PC-3 (cell line): ENCODE measurements at regions not wholly inside any gene's neighbourhood (a gene's known extent, or its start where the extent isn't known, plus 50 kb on each side); places are given as distances from the start of the nearest gene placed in this dataset.
"Not testable (repeated sequence)": the region's sequence is repeated elsewhere in the genome, so short reads cannot be mapped to it uniquely, and the experiment has no call there.

Experiments used
- ATAC-seq: fragments of 200-7000 bp; cut with Tn5 transposase; 2 replicates; pipeline ENCODE4 v1.9.1; 2020; ENCODE audit warnings: mild to moderate bottlenecking, moderate library complexity
- BruUV-seq: library from RNA; stranded (reverse); fragments of 400-500 nt; replicated peaks from 2 replicates; lab custom pipeline; 2021; lab: Mats Ljungman, UMichigan
- CTCF ChIA-PET: fragments of 300-600 bp; sonication (Branson Sonifier 250); formaldehyde crosslinking; loops from one replicate; lab custom pipeline; 2022; ENCODE audit warnings: antibody characterized with exemption; lab: Charles Lee
- POLR2A ChIA-PET: fragments of 300-600 bp; sonication (Branson Sonifier 250); formaldehyde crosslinking; loops from one replicate; lab custom pipeline; 2022; ENCODE audit warnings: antibody characterized with exemption; ENCODE audit not compliant: unreplicated experiment; lab: Charles Lee
- DNase-seq: peaks from one replicate; pipeline ENCODE4 v3.0.0-alpha.2; 2015
- H2AFZ ChIP-seq: fragments of 300-600 bp; sonication (generic); 2 replicates; pipeline ENCODE4 v1.6.0; 2016; ENCODE audit warnings: antibody characterized with exemption, low read length
- H3F3A ChIP-seq: fragments of 300-600 bp; sonication (generic); one replicate; pipeline ENCODE4 v1.6.0; 2017; ENCODE audit warnings: antibody characterized with exemption, low read length, control low read depth, mild to moderate bottlenecking; ENCODE audit not compliant: unreplicated experiment
- H3K27ac ChIP-seq: fragments of 300-600 bp; sonication (generic); 2 replicates; pipeline ENCODE4 v1.5.1; 2016; ENCODE audit warnings: mild to moderate bottlenecking, low read length
- H3K27me3 ChIP-seq: fragments of 300-600 bp; sonication (generic); 2 replicates; pipeline ENCODE4 v1.6.1; 2016; ENCODE audit warnings: low read length, mixed read lengths
- H3K36me3 ChIP-seq: fragments of 300-600 bp; sonication (generic); 2 replicates; pipeline ENCODE4 v1.6.1; 2016; ENCODE audit warnings: low read depth, mixed run types, low read length, mixed read lengths
- H3K4me1 ChIP-seq: fragments of 300-600 bp; sonication (generic); 2 replicates; pipeline ENCODE4 v1.5.1; 2016; ENCODE audit warnings: low read length; ENCODE audit not compliant: insufficient read depth
- H3K4me2 ChIP-seq: fragments of 300-600 bp; sonication (generic); 2 replicates; pipeline ENCODE4 v1.6.0; 2016; ENCODE audit warnings: low read length
- H3K4me3 ChIP-seq: fragments of 300-600 bp; sonication (generic); 2 replicates; pipeline ENCODE4 v1.5.1; 2016; ENCODE audit warnings: mild to moderate bottlenecking, low read length, mixed read lengths
- H3K79me2 ChIP-seq: fragments of 300-600 bp; sonication (generic); 2 replicates; pipeline ENCODE4 v1.6.1; 2017; ENCODE audit warnings: low read length, mixed read lengths
- H3K9ac ChIP-seq: fragments of 300-600 bp; sonication (generic); 2 replicates; pipeline ENCODE4 v1.6.0; 2016; ENCODE audit warnings: mild to moderate bottlenecking, low read length
- H3K9me2 ChIP-seq: fragments of 300-600 bp; sonication (generic); replicated peaks from 2 replicates; pipeline ENCODE4 v1.6.1; 2016; ENCODE audit warnings: mixed run types, low read length, mixed read lengths
- H3K9me3 ChIP-seq: fragments of 300-600 bp; sonication (generic); 2 replicates; pipeline ENCODE4 v1.6.1; 2016; ENCODE audit warnings: low read length, mixed read lengths
- H4K20me1 ChIP-seq: fragments of 300-600 bp; sonication (generic); 2 replicates; pipeline ENCODE4 v1.6.1; 2016; ENCODE audit warnings: low read length, mixed read lengths
- EZH2 ChIP-seq: fragments of 300-600 bp; sonication (generic); IDR thresholded peaks from one replicate; pipeline ENCODE4 v1.6.1; 2017; ENCODE audit warnings: antibody characterized with exemption, mild to moderate bottlenecking, low read length; ENCODE audit not compliant: unreplicated experiment
- EZH2phosphoT487 ChIP-seq: fragments of 300-600 bp; sonication (generic); IDR thresholded peaks from 2 replicates; pipeline ENCODE4 v1.6.1; 2018; ENCODE audit warnings: mild to moderate bottlenecking, antibody characterized with exemption, low read length, borderline replicate concordance
- intact Hi-C: fragments of 100-400 bp; cut with micrococcal nuclease; formaldehyde crosslinking; loops from 2 replicates; pipeline ENCODE4 v1.9.0; 2023
- TF ChIP-seq, protein P1 (sequence below): fragments of 300-600 bp; sonication (generic); conservative IDR thresholded peaks from 2 replicates; pipeline ENCODE4 v1.5.1; 2017; ENCODE audit warnings: antibody characterized with exemption, low read depth, mild to moderate bottlenecking, low read length

DNA sequence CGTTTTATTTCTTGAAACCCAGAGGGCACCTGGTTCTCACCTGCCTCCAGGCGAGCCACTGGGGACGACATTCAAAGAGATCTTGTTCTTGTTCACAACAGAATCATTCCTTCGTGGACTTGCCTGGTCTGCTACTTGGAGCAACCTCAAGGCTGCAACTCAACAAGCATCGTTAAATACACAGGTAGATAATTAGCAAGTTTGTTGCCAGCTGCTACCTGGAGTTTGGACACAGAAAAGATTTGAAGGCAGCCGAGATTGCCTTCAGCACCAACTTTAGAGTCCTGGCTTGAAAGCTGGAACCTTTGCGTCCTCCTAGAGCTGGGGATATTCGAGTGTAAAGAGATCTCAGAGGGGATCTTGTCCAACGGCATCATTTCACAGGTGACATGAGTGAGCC is 89.6 kb upstream of the C7orf33 start:
- no peaks in the 10 kb centered on the region for H3K4me1 ChIP-seq
- BruUV-seq = no TSS peak
- CTCF ChIA-PET = no interaction called here

GRCh38 chr7:148503900-148504487 is 86.6 kb upstream of the C7orf33 start:
- H3K9me3 ChIP-seq = no peaks in the 10 kb centered on the region
- TF ChIP-seq EZH2 (no peak), EZH2phosphoT487 (no peak)
- TF ChIP-seq, protein P1, sequence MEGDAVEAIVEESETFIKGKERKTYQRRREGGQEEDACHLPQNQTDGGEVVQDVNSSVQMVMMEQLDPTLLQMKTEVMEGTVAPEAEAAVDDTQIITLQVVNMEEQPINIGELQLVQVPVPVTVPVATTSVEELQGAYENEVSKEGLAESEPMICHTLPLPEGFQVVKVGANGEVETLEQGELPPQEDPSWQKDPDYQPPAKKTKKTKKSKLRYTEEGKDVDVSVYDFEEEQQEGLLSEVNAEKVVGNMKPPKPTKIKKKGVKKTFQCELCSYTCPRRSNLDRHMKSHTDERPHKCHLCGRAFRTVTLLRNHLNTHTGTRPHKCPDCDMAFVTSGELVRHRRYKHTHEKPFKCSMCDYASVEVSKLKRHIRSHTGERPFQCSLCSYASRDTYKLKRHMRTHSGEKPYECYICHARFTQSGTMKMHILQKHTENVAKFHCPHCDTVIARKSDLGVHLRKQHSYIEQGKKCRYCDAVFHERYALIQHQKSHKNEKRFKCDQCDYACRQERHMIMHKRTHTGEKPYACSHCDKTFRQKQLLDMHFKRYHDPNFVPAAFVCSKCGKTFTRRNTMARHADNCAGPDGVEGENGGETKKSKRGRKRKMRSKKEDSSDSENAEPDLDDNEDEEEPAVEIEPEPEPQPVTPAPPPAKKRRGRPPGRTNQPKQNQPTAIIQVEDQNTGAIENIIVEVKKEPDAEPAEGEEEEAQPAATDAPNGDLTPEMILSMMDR = peak; percentile 80
- no peak overlapping the region for H3K27ac ChIP-seq
- peaks cover 52% of the 10 kb centered on the region for H3K27me3 ChIP-seq
- peak; percentile 57 for DNase-seq
- no peaks in the 10 kb centered on the region for H4K20me1 ChIP-seq
- POLR2A ChIA-PET = no interaction called here
- no peaks in the 10 kb centered on the region for H3F3A ChIP-seq
- no TSS peak for BruUV-seq
- H3K9ac ChIP-seq = no peak overlapping the region
- H3K36me3 ChIP-seq = no peaks in the 10 kb centered on the region
- CTCF ChIA-PET = no interaction called here
- H3K9me2 ChIP-seq = no peaks in the 10 kb centered on the region
- ATAC-seq = no peak
- H2AFZ ChIP-seq = no peak overlapping the region
- no peak overlapping the region for H3K4me2 ChIP-seq
- intact Hi-C loops = loop anchor here (1.0 to 5.0 kb wide), 4 partner anchors 23 to 462 kb away; no protein-coding TSS in a partner anchor
- H3K4me3 ChIP-seq = no peak overlapping the region
- no peaks in the 10 kb centered on the region for H3K79me2 ChIP-seq
- no peaks in the 10 kb centered on the region for H3K4me1 ChIP-seq

More for the DNA sequence above, 89.6 kb upstream of the C7orf33 start:
- Histone ChIP-seq H3K79me2 (no peaks in the 10 kb centered on the region), H2AFZ (no peak overlapping the region), H3F3A (no peaks in the 10 kb centered on the region), H3K9me3 (no peaks in the 10 kb centered on the region), H3K36me3 (no peaks in the 10 kb centered on the region), H3K9ac (no peak overlapping the region), H3K9me2 (no peaks in the 10 kb centered on the region), H3K27ac (no peak overlapping the region), H3K27me3 (peaks cover 61% of the 10 kb centered on the region), H3K4me3 (no peak overlapping the region), H3K4me2 (no peak overlapping the region), H4K20me1 (no peaks in the 10 kb centered on the region)
- ATAC-seq (no peak), DNase-seq (no peak)
- POLR2A ChIA-PET = no interaction called here
- TF ChIP-seq, protein P1 = no peak
- TF ChIP-seq EZH2phosphoT487 = no peak
- TF ChIP-seq EZH2 = no peak
- intact Hi-C loops = loop anchor here (5.0 kb wide), 1 partner anchor 234 kb away; no protein-coding TSS in a partner anchor

DNA sequence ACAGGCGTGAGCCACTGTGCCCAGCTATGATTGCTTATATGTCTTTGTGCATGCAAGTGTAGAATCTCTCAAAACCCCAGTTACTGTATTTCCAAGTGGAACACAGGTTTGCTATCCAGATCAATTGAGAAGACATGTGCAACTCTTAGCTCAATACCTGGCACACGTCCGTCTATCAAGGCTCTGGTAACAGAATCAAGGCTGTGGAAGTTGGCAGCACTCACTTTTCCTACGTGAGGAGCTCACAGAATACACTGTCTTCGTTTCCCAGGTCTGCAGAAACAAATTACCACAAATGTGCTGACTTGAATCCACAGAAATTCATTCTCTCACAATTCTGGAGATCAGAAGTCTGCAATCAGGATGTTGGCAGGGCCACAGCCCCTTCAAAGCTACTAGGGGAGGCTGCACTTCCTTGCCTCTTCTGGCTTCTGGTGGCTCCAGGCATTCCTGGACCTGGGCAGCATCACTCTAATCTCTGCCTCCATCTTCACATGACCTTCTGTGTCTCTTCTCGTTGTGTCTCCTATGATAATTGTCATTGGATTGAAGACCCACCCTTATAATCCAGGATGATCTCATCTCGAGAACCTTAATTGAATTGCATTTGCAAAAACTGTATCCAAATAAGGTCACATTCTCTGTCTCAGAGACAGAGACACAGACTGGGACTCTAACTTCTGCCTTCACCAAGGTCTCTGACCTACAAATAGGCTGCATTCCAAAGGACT is 84.8 kb upstream of the C7orf33 start:
- ATAC-seq (no peak), DNase-seq (no peak)
- Histone ChIP-seq H3F3A (no peaks in the 10 kb centered on the region), H3K4me2 (no peak overlapping the region), H3K27ac (no peak overlapping the region), H3K9me2 (no peaks in the 10 kb centered on the region), H3K9me3 (no peaks in the 10 kb centered on the region), H3K9ac (no peak overlapping the region), H3K36me3 (no peaks in the 10 kb centered on the region), H3K4me3 (no peak overlapping the region), H3K79me2 (no peaks in the 10 kb centered on the region), H4K20me1 (no peaks in the 10 kb centered on the region), H3K27me3 (peaks cover 43% of the 10 kb centered on the region), H3K4me1 (no peaks in the 10 kb centered on the region), H2AFZ (no peak overlapping the region)
- ChIA-PET CTCF (interaction anchor here (0.6 to 0.8 kb wide), 2 partner anchors 154 to 235 kb away, joined by 3 to 4 read pairs; no protein-coding TSS in a partner anchor), POLR2A (no interaction called here)
- TF ChIP-seq EZH2phosphoT487 = no peak
- TF ChIP-seq, protein P1 = no peak
- no peak for TF ChIP-seq EZH2
- BruUV-seq = no TSS peak
- intact Hi-C loops = no loop called here

- ATAC-seq = not testable (repeated sequence)
Observed at GRCh38 chr7:148507064-148507573, 83.4 kb upstream of the C7orf33 start.

More at GRCh38 chr7:148507064-148507573, 83.4 kb upstream of the C7orf33 start:
- H2AFZ ChIP-seq, POLR2A ChIA-PET, intact Hi-C loops, H3K9ac ChIP-seq, H3K27ac ChIP-seq, BruUV-seq, H3K4me3 ChIP-seq, H3K36me3 ChIP-seq, H3K4me2 ChIP-seq, DNase-seq, H3K4me1 ChIP-seq, H4K20me1 ChIP-seq, H3K9me3 ChIP-seq, H3K9me2 ChIP-seq, CTCF ChIA-PET, H3K79me2 ChIP-seq, H3F3A ChIP-seq: not testable (repeated sequence)
- H3K27me3 ChIP-seq = peaks cover 36% of the 10 kb centered on the region
